Panc1 (cell line): ENCODE measurements at regions not wholly inside any gene's neighbourhood (a gene's known extent, or its start where the extent isn't known, plus 50 kb on each side); places are given as distances from the start of the nearest gene placed in this dataset.

Experiments
- ATAC-seq: fragments of 200-7000 bp; cut with Tn5 transposase; 2 replicates; pipeline ENCODE4 v1.9.1; 2020; ENCODE audit warnings: mild to moderate bottlenecking, moderate library complexity
- BruUV-seq: library from RNA; stranded (reverse); fragments of 400-500 nt; replicated peaks from 2 replicates; lab custom pipeline; 2021; lab: Mats Ljungman, UMichigan
- CTCF ChIA-PET: fragments of 300-600 bp; sonication (Branson Sonifier 250); formaldehyde crosslinking; loops from one replicate; lab custom pipeline; 2022; ENCODE audit warnings: antibody characterized with exemption; lab: Charles Lee
- POLR2A ChIA-PET: fragments of 300-600 bp; sonication (Branson Sonifier 250); formaldehyde crosslinking; loops from one replicate; lab custom pipeline; 2022; ENCODE audit warnings: antibody characterized with exemption; lab: Charles Lee
- DNase-seq: peaks from one replicate; pipeline ENCODE4 v3.0.0-alpha.2; 2010; ENCODE audit warnings: low read depth, low spot score
- H3K27ac ChIP-seq: 2 replicates; pipeline ENCODE4 v1.5.1; 2011; ENCODE audit warnings: mild to moderate bottlenecking, low read length, inconsistent platforms
- H3K27me3 ChIP-seq: fragments of 200-500 bp; sonication (Bioruptor generic); 2 replicates; pipeline ENCODE4 v1.6.0; 2014; ENCODE audit warnings: low read length, inconsistent platforms; ENCODE audit not compliant: control insufficient read depth, insufficient read depth
- H3K36me3 ChIP-seq: fragments of 200-500 bp; sonication (Bioruptor generic); 2 replicates; pipeline ENCODE4 v1.5.1; 2014; ENCODE audit warnings: inconsistent platforms, mild to moderate bottlenecking, low read length, moderate library complexity; ENCODE audit not compliant: control insufficient read depth, insufficient read depth
- H3K4me1 ChIP-seq: 2 replicates; pipeline ENCODE4 v1.5.1; 2011; ENCODE audit warnings: inconsistent platforms, mild to moderate bottlenecking, low read length, moderate library complexity; ENCODE audit not compliant: control insufficient read depth, insufficient read depth
- H3K4me3 ChIP-seq, 2 experiments: 2 replicates each; pipeline ENCODE4 v1.5.1; 2011 to 2012; ENCODE audit warnings: low read depth in 2 of 2, low read length in 2 of 2, mild to moderate bottlenecking in 2 of 2, inconsistent platforms in 1 of 2, moderate library complexity in 1 of 2
- H3K9me3 ChIP-seq: fragments of 200-500 bp; sonication (Bioruptor generic); 2 replicates; pipeline ENCODE4 v1.5.1; 2014; ENCODE audit warnings: low read depth, mild to moderate bottlenecking, inconsistent platforms, low read length, moderate library complexity; ENCODE audit not compliant: control insufficient read depth, insufficient read depth
- POLR2AphosphoS5 ChIP-seq: IDR thresholded peaks from 2 replicates; pipeline ENCODE4 v1.6.1; 2012; ENCODE audit warnings: mild to moderate bottlenecking, low read depth, low read length, moderate library complexity
- SIN3A ChIP-seq: IDR thresholded peaks from 2 replicates; pipeline ENCODE4 v1.6.1; 2012; ENCODE audit warnings: low read depth, mild to moderate bottlenecking, low read length, moderate library complexity, borderline replicate concordance; ENCODE audit not compliant: insufficient read depth
- TCF7L2 ChIP-seq: IDR thresholded peaks from 2 replicates; pipeline ENCODE4 v1.6.1; 2011; ENCODE audit warnings: mild to moderate bottlenecking, low read depth, low read length, inconsistent platforms
- in situ Hi-C: cut with HindIII; loops from 2 replicates; pipeline ENCODE4 v1.10.0; 2016; ENCODE audit warnings: low sequenced_read_pairs, low pct_unique_long_range_greater_than_20kb
- intact Hi-C: fragments of 100-400 bp; cut with micrococcal nuclease; formaldehyde crosslinking; loops from one replicate; pipeline ENCODE4 v1.10.0; 2022; ENCODE audit not compliant: unreplicated experiment
- TF ChIP-seq, protein P1 (sequence below): fragments of 450-650 bp; IDR thresholded peaks from 2 replicates; pipeline ENCODE4 v1.5.1; 2017; ENCODE audit warnings: mild to moderate bottlenecking
- TF ChIP-seq, protein P2 (sequence below), 2 experiments: IDR thresholded peaks; 2 replicates each; pipeline ENCODE4 v1.6.1; 2011 to 2012; ENCODE audit warnings: low read depth in 2 of 2, control low read depth in 1 of 2, low read length in 1 of 2, mild to moderate bottlenecking in 1 of 2, moderate library complexity in 1 of 2; ENCODE audit not compliant: insufficient read depth in 1 of 2

DNA sequence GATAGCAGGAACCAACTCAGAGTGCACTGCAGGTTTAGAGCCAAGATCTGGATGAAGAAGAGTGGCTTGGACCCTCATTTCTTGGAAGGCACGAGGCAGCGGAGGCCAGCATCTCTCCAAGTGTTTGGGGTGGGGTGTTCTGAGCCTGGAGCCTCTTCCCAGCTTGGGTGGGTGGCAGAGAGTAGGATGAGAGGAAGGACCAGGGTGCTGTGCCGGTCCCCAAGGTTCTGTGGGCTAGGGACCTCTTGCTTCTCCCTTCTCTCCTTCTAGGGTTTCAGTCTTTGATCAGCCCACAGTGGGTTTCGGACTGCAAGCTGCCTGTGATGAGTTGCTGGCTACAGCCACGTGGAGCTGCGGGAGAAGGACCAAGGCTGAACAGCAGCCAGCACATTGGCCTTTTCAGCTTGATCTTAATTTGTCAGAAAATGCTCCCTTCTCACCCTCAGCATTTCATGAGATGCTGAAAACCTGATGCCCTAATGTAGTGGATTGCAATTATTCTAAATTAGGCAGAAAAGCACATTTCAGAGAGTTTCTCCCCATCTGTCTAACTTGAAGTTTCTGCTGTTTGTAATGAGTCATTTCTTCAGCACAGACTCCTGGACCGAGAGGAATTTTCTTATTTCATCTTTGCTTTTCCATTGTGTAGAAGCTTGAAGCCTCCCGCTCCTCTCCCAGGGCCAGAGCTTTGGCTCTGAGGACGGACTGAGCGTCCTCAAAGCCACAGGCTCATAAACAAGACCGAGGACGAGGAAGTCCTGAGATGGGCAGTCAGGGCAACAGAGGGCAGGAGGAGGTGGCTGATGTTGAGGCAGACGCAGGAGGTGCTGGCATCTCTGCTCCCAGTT is 99.1 kb upstream of the HDAC4 start:
- H3K36me3 ChIP-seq = no peaks in the 10 kb centered on the region
- no peak for TF ChIP-seq TCF7L2
- TF ChIP-seq SIN3A = no peak
- TF ChIP-seq, protein P1, sequence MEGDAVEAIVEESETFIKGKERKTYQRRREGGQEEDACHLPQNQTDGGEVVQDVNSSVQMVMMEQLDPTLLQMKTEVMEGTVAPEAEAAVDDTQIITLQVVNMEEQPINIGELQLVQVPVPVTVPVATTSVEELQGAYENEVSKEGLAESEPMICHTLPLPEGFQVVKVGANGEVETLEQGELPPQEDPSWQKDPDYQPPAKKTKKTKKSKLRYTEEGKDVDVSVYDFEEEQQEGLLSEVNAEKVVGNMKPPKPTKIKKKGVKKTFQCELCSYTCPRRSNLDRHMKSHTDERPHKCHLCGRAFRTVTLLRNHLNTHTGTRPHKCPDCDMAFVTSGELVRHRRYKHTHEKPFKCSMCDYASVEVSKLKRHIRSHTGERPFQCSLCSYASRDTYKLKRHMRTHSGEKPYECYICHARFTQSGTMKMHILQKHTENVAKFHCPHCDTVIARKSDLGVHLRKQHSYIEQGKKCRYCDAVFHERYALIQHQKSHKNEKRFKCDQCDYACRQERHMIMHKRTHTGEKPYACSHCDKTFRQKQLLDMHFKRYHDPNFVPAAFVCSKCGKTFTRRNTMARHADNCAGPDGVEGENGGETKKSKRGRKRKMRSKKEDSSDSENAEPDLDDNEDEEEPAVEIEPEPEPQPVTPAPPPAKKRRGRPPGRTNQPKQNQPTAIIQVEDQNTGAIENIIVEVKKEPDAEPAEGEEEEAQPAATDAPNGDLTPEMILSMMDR = no peak
- TF ChIP-seq POLR2AphosphoS5 = no peak
- TF ChIP-seq, protein P2, sequence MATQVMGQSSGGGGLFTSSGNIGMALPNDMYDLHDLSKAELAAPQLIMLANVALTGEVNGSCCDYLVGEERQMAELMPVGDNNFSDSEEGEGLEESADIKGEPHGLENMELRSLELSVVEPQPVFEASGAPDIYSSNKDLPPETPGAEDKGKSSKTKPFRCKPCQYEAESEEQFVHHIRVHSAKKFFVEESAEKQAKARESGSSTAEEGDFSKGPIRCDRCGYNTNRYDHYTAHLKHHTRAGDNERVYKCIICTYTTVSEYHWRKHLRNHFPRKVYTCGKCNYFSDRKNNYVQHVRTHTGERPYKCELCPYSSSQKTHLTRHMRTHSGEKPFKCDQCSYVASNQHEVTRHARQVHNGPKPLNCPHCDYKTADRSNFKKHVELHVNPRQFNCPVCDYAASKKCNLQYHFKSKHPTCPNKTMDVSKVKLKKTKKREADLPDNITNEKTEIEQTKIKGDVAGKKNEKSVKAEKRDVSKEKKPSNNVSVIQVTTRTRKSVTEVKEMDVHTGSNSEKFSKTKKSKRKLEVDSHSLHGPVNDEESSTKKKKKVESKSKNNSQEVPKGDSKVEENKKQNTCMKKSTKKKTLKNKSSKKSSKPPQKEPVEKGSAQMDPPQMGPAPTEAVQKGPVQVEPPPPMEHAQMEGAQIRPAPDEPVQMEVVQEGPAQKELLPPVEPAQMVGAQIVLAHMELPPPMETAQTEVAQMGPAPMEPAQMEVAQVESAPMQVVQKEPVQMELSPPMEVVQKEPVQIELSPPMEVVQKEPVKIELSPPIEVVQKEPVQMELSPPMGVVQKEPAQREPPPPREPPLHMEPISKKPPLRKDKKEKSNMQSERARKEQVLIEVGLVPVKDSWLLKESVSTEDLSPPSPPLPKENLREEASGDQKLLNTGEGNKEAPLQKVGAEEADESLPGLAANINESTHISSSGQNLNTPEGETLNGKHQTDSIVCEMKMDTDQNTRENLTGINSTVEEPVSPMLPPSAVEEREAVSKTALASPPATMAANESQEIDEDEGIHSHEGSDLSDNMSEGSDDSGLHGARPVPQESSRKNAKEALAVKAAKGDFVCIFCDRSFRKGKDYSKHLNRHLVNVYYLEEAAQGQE (IDR thresholded peaks at IDR 0.05; ENCODE audit: insufficient read depth in 1 of 2, low read depth in 2 of 2, low read length in 1 of 2) = no peak
- no peak overlapping the region for H3K4me3 ChIP-seq
- in situ Hi-C loops (no loop called here), intact Hi-C loops (no loop called here)
- CTCF ChIA-PET = no interaction called here
- ATAC-seq (no peak), DNase-seq (no peak)
- POLR2A ChIA-PET = no interaction called here
- H3K9me3 ChIP-seq = no peaks in the 10 kb centered on the region
- no TSS peak for BruUV-seq
- no peaks in the 10 kb centered on the region for H3K4me1 ChIP-seq
- H3K27me3 ChIP-seq = no peaks in the 10 kb centered on the region; the same call in 1 of the 2 replicates
- H3K27ac ChIP-seq = no peak overlapping the region

DNA sequence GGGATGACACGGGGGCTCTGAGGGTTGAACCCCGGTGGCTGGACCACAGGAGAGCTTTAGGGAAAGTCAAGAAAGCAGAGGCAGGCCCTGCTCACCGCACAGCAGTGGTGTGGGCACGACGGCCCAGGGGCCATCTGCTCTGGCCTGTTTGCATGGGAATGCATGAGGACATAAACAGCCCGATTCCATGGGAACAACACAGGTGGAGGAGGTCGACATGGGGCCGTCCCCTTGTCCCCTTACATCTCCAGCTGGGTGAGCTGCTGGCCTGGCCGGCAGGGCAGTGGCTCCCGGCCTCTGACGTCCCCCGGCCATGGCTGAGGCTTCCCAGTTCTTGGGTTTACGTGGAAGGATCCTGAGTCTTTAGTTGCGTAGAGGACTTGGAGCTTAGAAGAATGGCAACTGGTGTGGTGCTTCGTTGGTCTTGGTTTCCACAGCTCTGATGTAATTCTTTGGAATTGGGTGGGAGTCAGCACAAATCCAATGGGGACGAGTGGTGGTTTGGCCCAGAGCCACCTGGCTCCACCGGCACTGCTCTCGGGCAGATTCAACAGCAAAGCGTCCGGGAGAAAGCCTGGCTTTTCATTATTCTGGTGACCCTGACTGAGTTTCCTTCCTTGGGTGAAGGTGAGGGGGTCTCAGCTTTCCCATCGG is 98.3 kb upstream of the HDAC4 start:
- no peak overlapping the region for H3K4me3 ChIP-seq
- H3K9me3 ChIP-seq = no peaks in the 10 kb centered on the region
- intact Hi-C loops = no loop called here
- ChIA-PET CTCF (no interaction called here), POLR2A (no interaction called here)
- TF ChIP-seq POLR2AphosphoS5 = no peak
- TF ChIP-seq, protein P2 (IDR thresholded peaks at IDR 0.05; ENCODE audit: insufficient read depth in 1 of 2, low read depth in 2 of 2, low read length in 1 of 2) = no peak
- TF ChIP-seq TCF7L2 = no peak
- TF ChIP-seq, protein P1 = no peak
- no peak for TF ChIP-seq SIN3A
- H3K4me1 ChIP-seq = no peaks in the 10 kb centered on the region
- no TSS peak for BruUV-seq
- in situ Hi-C loops = no loop called here
- no peaks in the 10 kb centered on the region for H3K36me3 ChIP-seq
- no peak for DNase-seq
- no peak overlapping the region for H3K27ac ChIP-seq
- H3K27me3 ChIP-seq = peaks cover 2% of the 10 kb centered on the region; the same call in 1 of the 2 replicates
- ATAC-seq = no peak
